Esophagus squamous epithelium (tissue), 4 donors: ENCODE measurements at regions not wholly inside any gene's neighbourhood (a gene's known extent, or its start where the extent isn't known, plus 50 kb on each side); places are given as distances from the start of the nearest gene placed in this dataset.

Source experiments
- POLR2A ChIP-seq, 4 donors: fragments of 450-650 bp; IDR thresholded peaks; one replicate each; pipeline ENCODE4 v1.6.1; 2017; ENCODE audit warnings: antibody characterized with exemption in 4 of 4, mild to moderate bottlenecking in 4 of 4, moderate library complexity in 3 of 4
- TF ChIP-seq, protein P1 (sequence below), 6 experiments: fragments of 450-650 bp in 4 of 6; fragments of 200-600 bp in 2 of 6; sonication (generic) in 2 of 6; IDR thresholded peaks; one replicate each; pipeline ENCODE4 v1.5.1; 2016 to 2019; ENCODE audit warnings: antibody characterized with exemption in 6 of 6, mild to moderate bottlenecking in 4 of 6, moderate library complexity in 4 of 6

DNA sequence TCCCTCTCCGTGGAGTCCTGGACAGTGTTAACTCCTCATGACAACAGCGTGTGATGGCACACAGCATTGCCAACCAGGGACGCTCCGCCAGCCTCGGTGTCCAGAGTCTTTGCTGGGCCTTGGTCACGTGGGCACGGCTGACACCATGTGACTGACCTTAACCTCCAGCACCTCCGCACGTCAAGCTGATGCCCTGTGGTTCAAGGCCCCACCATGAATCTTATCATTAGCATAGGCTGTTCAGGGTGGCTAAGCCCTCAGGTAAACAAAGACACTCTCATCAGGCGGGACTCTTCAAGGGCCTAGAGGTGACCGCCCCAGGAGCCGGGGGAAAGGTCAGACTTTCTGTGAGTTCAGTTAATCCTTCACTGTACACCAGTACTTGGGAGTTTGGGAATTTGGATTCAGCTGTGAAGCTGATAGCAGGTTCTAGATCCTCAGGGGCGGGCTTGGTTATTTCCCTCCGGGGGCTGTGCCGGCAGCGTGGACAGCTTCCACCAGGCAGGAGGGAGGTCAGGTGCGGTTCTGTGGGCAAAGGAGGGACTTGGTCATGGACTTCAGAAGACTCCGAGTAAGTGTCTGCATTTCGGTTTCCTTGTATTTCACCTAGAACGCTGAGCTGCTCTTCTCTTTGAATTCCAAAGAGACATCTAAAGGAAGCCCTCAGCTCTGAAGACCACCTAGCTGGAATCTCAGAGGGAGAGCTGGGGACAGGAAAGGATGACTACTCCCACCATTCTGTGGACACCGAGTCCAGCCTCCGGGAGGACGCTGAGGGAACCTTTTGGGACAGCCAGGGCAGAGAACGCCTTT, 195.5 kb upstream of the CIBAR2 start:
- TF ChIP-seq, protein P1, sequence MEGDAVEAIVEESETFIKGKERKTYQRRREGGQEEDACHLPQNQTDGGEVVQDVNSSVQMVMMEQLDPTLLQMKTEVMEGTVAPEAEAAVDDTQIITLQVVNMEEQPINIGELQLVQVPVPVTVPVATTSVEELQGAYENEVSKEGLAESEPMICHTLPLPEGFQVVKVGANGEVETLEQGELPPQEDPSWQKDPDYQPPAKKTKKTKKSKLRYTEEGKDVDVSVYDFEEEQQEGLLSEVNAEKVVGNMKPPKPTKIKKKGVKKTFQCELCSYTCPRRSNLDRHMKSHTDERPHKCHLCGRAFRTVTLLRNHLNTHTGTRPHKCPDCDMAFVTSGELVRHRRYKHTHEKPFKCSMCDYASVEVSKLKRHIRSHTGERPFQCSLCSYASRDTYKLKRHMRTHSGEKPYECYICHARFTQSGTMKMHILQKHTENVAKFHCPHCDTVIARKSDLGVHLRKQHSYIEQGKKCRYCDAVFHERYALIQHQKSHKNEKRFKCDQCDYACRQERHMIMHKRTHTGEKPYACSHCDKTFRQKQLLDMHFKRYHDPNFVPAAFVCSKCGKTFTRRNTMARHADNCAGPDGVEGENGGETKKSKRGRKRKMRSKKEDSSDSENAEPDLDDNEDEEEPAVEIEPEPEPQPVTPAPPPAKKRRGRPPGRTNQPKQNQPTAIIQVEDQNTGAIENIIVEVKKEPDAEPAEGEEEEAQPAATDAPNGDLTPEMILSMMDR (IDR thresholded peaks at IDR 0.05) = no peak
- TF ChIP-seq POLR2A (IDR thresholded peaks at IDR 0.05) = no peak
